ENCODE measurements at regions not wholly inside any gene's neighbourhood (a gene's known extent, or its start where the extent isn't known, plus 50 kb on each side); places are given as distances from the start of the nearest gene placed in this dataset.
"Not testable (repeated sequence)": the region's sequence is repeated elsewhere in the genome, so short reads cannot be mapped to it uniquely, and the experiment has no call there.

DNA sequence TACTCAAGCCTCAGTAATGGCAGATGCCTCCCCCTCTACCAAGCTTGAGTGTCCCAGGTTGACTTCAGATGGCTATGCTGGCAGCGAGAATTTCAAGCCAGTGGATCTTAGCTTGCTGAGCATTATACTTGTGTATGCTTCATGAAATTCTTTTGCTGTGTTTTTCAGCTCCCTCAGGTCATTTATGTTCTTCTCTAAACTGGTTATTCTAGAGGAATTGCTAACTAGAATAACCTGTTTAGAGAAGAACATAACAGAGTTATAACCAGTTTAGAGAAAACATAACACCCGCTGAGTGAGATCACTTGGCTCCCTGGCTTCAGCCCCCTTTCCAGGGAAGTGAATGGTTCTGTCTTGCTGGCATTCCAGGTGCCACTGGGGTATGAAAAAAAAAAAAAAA lies 503.4 kb upstream of the MIS18BP1 start:
- TF ChIP-seq JUN (IDR thresholded peaks at IDR 0.05; ENCODE audit: low read depth, low read length); GTF2F1 (IDR thresholded peaks at IDR 0.05; ENCODE audit: borderline replicate concordance, low read depth, low read length); POLR2A (IDR thresholded peaks at IDR 0.05; ENCODE audit: control extremely low read depth in 1 of 2, low read depth in 2 of 2, low read length in 2 of 2): not testable (repeated sequence)
- TF ChIP-seq, protein P1, sequence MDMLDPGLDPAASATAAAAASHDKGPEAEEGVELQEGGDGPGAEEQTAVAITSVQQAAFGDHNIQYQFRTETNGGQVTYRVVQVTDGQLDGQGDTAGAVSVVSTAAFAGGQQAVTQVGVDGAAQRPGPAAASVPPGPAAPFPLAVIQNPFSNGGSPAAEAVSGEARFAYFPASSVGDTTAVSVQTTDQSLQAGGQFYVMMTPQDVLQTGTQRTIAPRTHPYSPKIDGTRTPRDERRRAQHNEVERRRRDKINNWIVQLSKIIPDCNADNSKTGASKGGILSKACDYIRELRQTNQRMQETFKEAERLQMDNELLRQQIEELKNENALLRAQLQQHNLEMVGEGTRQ (IDR thresholded peaks at IDR 0.05; ENCODE audit: low read length) = not testable (repeated sequence)
- TF ChIP-seq, protein P2, sequence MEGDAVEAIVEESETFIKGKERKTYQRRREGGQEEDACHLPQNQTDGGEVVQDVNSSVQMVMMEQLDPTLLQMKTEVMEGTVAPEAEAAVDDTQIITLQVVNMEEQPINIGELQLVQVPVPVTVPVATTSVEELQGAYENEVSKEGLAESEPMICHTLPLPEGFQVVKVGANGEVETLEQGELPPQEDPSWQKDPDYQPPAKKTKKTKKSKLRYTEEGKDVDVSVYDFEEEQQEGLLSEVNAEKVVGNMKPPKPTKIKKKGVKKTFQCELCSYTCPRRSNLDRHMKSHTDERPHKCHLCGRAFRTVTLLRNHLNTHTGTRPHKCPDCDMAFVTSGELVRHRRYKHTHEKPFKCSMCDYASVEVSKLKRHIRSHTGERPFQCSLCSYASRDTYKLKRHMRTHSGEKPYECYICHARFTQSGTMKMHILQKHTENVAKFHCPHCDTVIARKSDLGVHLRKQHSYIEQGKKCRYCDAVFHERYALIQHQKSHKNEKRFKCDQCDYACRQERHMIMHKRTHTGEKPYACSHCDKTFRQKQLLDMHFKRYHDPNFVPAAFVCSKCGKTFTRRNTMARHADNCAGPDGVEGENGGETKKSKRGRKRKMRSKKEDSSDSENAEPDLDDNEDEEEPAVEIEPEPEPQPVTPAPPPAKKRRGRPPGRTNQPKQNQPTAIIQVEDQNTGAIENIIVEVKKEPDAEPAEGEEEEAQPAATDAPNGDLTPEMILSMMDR (IDR thresholded peaks at IDR 0.05; ENCODE audit: control extremely low read depth in 1 of 3, insufficient read depth in 1 of 3, low read depth in 1 of 3, low read length in 3 of 3) = not testable (repeated sequence)

Data from H1 (cell line).